PC-3 (cell line): ENCODE measurements at regions not wholly inside any gene's neighbourhood (a gene's known extent, or its start where the extent isn't known, plus 50 kb on each side); places are given as distances from the start of the nearest gene placed in this dataset.

ENCODE experiments used
- ATAC-seq: fragments of 200-7000 bp; cut with Tn5 transposase; 2 replicates; pipeline ENCODE4 v1.9.1; 2020; ENCODE audit warnings: mild to moderate bottlenecking, moderate library complexity
- BruUV-seq: library from RNA; stranded (reverse); fragments of 400-500 nt; replicated peaks from 2 replicates; lab custom pipeline; 2021; lab: Mats Ljungman, UMichigan
- CTCF ChIA-PET: fragments of 300-600 bp; sonication (Branson Sonifier 250); formaldehyde crosslinking; loops from one replicate; lab custom pipeline; 2022; ENCODE audit warnings: antibody characterized with exemption; lab: Charles Lee
- POLR2A ChIA-PET: fragments of 300-600 bp; sonication (Branson Sonifier 250); formaldehyde crosslinking; loops from one replicate; lab custom pipeline; 2022; ENCODE audit warnings: antibody characterized with exemption; ENCODE audit not compliant: unreplicated experiment; lab: Charles Lee
- DNase-seq: peaks from one replicate; pipeline ENCODE4 v3.0.0-alpha.2; 2015
- H2AFZ ChIP-seq: fragments of 300-600 bp; sonication (generic); 2 replicates; pipeline ENCODE4 v1.6.0; 2016; ENCODE audit warnings: antibody characterized with exemption, low read length
- H3F3A ChIP-seq: fragments of 300-600 bp; sonication (generic); one replicate; pipeline ENCODE4 v1.6.0; 2017; ENCODE audit warnings: antibody characterized with exemption, low read length, control low read depth, mild to moderate bottlenecking; ENCODE audit not compliant: unreplicated experiment
- H3K27ac ChIP-seq: fragments of 300-600 bp; sonication (generic); 2 replicates; pipeline ENCODE4 v1.5.1; 2016; ENCODE audit warnings: mild to moderate bottlenecking, low read length
- H3K27me3 ChIP-seq: fragments of 300-600 bp; sonication (generic); 2 replicates; pipeline ENCODE4 v1.6.1; 2016; ENCODE audit warnings: low read length, mixed read lengths
- H3K36me3 ChIP-seq: fragments of 300-600 bp; sonication (generic); 2 replicates; pipeline ENCODE4 v1.6.1; 2016; ENCODE audit warnings: low read depth, mixed run types, low read length, mixed read lengths
- H3K4me1 ChIP-seq: fragments of 300-600 bp; sonication (generic); 2 replicates; pipeline ENCODE4 v1.5.1; 2016; ENCODE audit warnings: low read length; ENCODE audit not compliant: insufficient read depth
- H3K4me2 ChIP-seq: fragments of 300-600 bp; sonication (generic); 2 replicates; pipeline ENCODE4 v1.6.0; 2016; ENCODE audit warnings: low read length
- H3K4me3 ChIP-seq: fragments of 300-600 bp; sonication (generic); 2 replicates; pipeline ENCODE4 v1.5.1; 2016; ENCODE audit warnings: mild to moderate bottlenecking, low read length, mixed read lengths
- H3K79me2 ChIP-seq: fragments of 300-600 bp; sonication (generic); 2 replicates; pipeline ENCODE4 v1.6.1; 2017; ENCODE audit warnings: low read length, mixed read lengths
- H3K9ac ChIP-seq: fragments of 300-600 bp; sonication (generic); 2 replicates; pipeline ENCODE4 v1.6.0; 2016; ENCODE audit warnings: mild to moderate bottlenecking, low read length
- H3K9me2 ChIP-seq: fragments of 300-600 bp; sonication (generic); replicated peaks from 2 replicates; pipeline ENCODE4 v1.6.1; 2016; ENCODE audit warnings: mixed run types, low read length, mixed read lengths
- H3K9me3 ChIP-seq: fragments of 300-600 bp; sonication (generic); 2 replicates; pipeline ENCODE4 v1.6.1; 2016; ENCODE audit warnings: low read length, mixed read lengths
- H4K20me1 ChIP-seq: fragments of 300-600 bp; sonication (generic); 2 replicates; pipeline ENCODE4 v1.6.1; 2016; ENCODE audit warnings: low read length, mixed read lengths
- CTCF ChIP-seq: fragments of 300-600 bp; sonication (generic); conservative IDR thresholded peaks from 2 replicates; pipeline ENCODE4 v1.5.1; 2017; ENCODE audit warnings: antibody characterized with exemption, low read depth, mild to moderate bottlenecking, low read length
- EZH2 ChIP-seq: fragments of 300-600 bp; sonication (generic); IDR thresholded peaks from one replicate; pipeline ENCODE4 v1.6.1; 2017; ENCODE audit warnings: antibody characterized with exemption, mild to moderate bottlenecking, low read length; ENCODE audit not compliant: unreplicated experiment
- EZH2phosphoT487 ChIP-seq: fragments of 300-600 bp; sonication (generic); IDR thresholded peaks from 2 replicates; pipeline ENCODE4 v1.6.1; 2018; ENCODE audit warnings: mild to moderate bottlenecking, antibody characterized with exemption, low read length, borderline replicate concordance
- intact Hi-C: fragments of 100-400 bp; cut with micrococcal nuclease; formaldehyde crosslinking; loops from 2 replicates; pipeline ENCODE4 v1.9.0; 2023

- BruUV-seq, result no TSS peak
Observed at GRCh38 chr2:14417551-14417950, 215.0 kb upstream of the LRATD1 start.

GRCh38 chr2:14418115-14418514 lies 214.4 kb upstream of the LRATD1 start:
- no peak overlapping the region for H3K4me3 ChIP-seq
- H3F3A ChIP-seq, result no peaks in the 10 kb centered on the region
- no peaks in the 10 kb centered on the region for H3K9me3 ChIP-seq
- no peak for TF ChIP-seq EZH2
- no peak for TF ChIP-seq CTCF
- TF ChIP-seq EZH2phosphoT487, result no peak
- no peaks in the 10 kb centered on the region for H4K20me1 ChIP-seq
- no TSS peak for BruUV-seq
- H3K4me2 ChIP-seq, result no peak overlapping the region
- no peaks in the 10 kb centered on the region for H3K36me3 ChIP-seq
- POLR2A ChIA-PET, result no interaction called here
- no peak for DNase-seq
- intact Hi-C loops, result no loop called here
- CTCF ChIA-PET, result no interaction called here
- no peaks in the 10 kb centered on the region for H3K27me3 ChIP-seq
- H3K4me1 ChIP-seq, result 0 out of 2 replicates have a peak, but pooled peaks cover 4% of the 10 kb centered on the region
- H3K9ac ChIP-seq, result no peak overlapping the region
- H2AFZ ChIP-seq, result no peak overlapping the region
- H3K9me2 ChIP-seq, result 0 out of 2 replicates have a peak, but pooled peaks cover 4% of the 10 kb centered on the region
- no peak for ATAC-seq
- no peak overlapping the region for H3K27ac ChIP-seq
- no peaks in the 10 kb centered on the region for H3K79me2 ChIP-seq

More at GRCh38 chr2:14417551-14417950, 215.0 kb upstream of the LRATD1 start:
- no peaks in the 10 kb centered on the region for H3F3A ChIP-seq
- no peaks in the 10 kb centered on the region for H3K79me2 ChIP-seq
- no peak for TF ChIP-seq CTCF
- no peak for TF ChIP-seq EZH2phosphoT487
- TF ChIP-seq EZH2, result no peak
- H3K9me3 ChIP-seq, result no peaks in the 10 kb centered on the region
- H4K20me1 ChIP-seq, result no peaks in the 10 kb centered on the region
- POLR2A ChIA-PET, result no interaction called here
- intact Hi-C loops, result no loop called here
- H3K27me3 ChIP-seq, result no peaks in the 10 kb centered on the region
- 0 out of 2 replicates have a peak, but pooled peaks cover 4% of the 10 kb centered on the region for H3K9me2 ChIP-seq
- 0 out of 2 replicates have a peak, but pooled peaks cover 4% of the 10 kb centered on the region for H3K4me1 ChIP-seq
- no peak overlapping the region for H3K4me2 ChIP-seq
- no peak overlapping the region for H3K9ac ChIP-seq
- H3K27ac ChIP-seq, result no peak overlapping the region
- H3K4me3 ChIP-seq, result no peak overlapping the region
- H2AFZ ChIP-seq, result no peak overlapping the region
- no peak for ATAC-seq
- CTCF ChIA-PET, result no interaction called here
- DNase-seq, result no peak
- H3K36me3 ChIP-seq, result no peaks in the 10 kb centered on the region

GRCh38 chr2:14420851-14421250 lies 211.7 kb upstream of the LRATD1 start:
- no peaks in the 10 kb centered on the region for H3K27me3 ChIP-seq
- no TSS peak for BruUV-seq
- no peak overlapping the region for H3K27ac ChIP-seq
- H3K79me2 ChIP-seq, result no peaks in the 10 kb centered on the region
- no peaks in the 10 kb centered on the region for H4K20me1 ChIP-seq
- H2AFZ ChIP-seq, result peak overlapping the region; percentile 37; the same call in 1 of the 2 replicates
- H3K4me1 ChIP-seq, result peaks cover 8% of the 10 kb centered on the region; the same call in 1 of the 2 replicates
- ChIA-PET POLR2A (no interaction called here), CTCF (no interaction called here)
- no peaks in the 10 kb centered on the region for H3K9me3 ChIP-seq
- no peak overlapping the region for H3K4me2 ChIP-seq
- peak; percentile 69 for ATAC-seq
- H3F3A ChIP-seq, result no peaks in the 10 kb centered on the region
- H3K9me2 ChIP-seq, result 0 out of 2 replicates have a peak, but pooled peaks cover 4% of the 10 kb centered on the region
- peak; percentile 50 for DNase-seq
- no peak for TF ChIP-seq EZH2phosphoT487
- TF ChIP-seq CTCF, result no peak
- TF ChIP-seq EZH2, result no peak
- H3K9ac ChIP-seq, result no peak overlapping the region
- H3K36me3 ChIP-seq, result no peaks in the 10 kb centered on the region
- intact Hi-C loops, result no loop called here
- H3K4me3 ChIP-seq, result no peak overlapping the region
